Dermis blood vessel endothelial cell (primary cell): ENCODE measurements at regions not wholly inside any gene's neighbourhood (a gene's known extent, or its start where the extent isn't known, plus 50 kb on each side); places are given as distances from the start of the nearest gene placed in this dataset.
"Not testable (repeated sequence)": the region's sequence is repeated elsewhere in the genome, so short reads cannot be mapped to it uniquely, and the experiment has no call there.

Source experiments
- DNase-seq: peaks from one replicate; pipeline ENCODE4 v3.0.0; 2010

- no peak for DNase-seq
Measured at GRCh38 chr2:138906549-138906948, 126.4 kb upstream of the NXPH2 start.

GRCh38 chr2:138902239-138902871, 122.2 kb upstream of the NXPH2 start:
- no peak for DNase-seq

- DNase-seq = no peak
Measured at GRCh38 chr2:138901530-138901929, 121.3 kb upstream of the NXPH2 start.

GRCh38 chr2:138898855-138899254, 118.7 kb upstream of the NXPH2 start:
- DNase-seq = no peak

GRCh38 chr2:138897274-138897673, 117.1 kb upstream of the NXPH2 start:
- DNase-seq = no peak

- no peak for DNase-seq
Measured at GRCh38 chr2:138893746-138894145, 113.6 kb upstream of the NXPH2 start.

GRCh38 chr2:138881126-138881525, 100.9 kb upstream of the NXPH2 start:
- no peak for DNase-seq

GRCh38 chr2:138879931-138880330, 99.7 kb upstream of the NXPH2 start:
- DNase-seq = no peak

GRCh38 chr2:138877421-138877820, 97.2 kb upstream of the NXPH2 start:
- no peak for DNase-seq

GRCh38 chr2:138874251-138874650, 94.1 kb upstream of the NXPH2 start:
- DNase-seq = no peak

- DNase-seq = not testable (repeated sequence)
Measured at GRCh38 chr2:138872116-138872515, 91.9 kb upstream of the NXPH2 start.

- no peak for DNase-seq
Measured at GRCh38 chr2:138871312-138871711, 91.1 kb upstream of the NXPH2 start.

GRCh38 chr2:138867341-138867740, 87.2 kb upstream of the NXPH2 start:
- no peak for DNase-seq

GRCh38 chr2:138866797-138867196, 86.6 kb upstream of the NXPH2 start:
- no peak for DNase-seq

GRCh38 chr2:138853761-138854160, 73.6 kb upstream of the NXPH2 start:
- no peak for DNase-seq

GRCh38 chr2:138853296-138853695, 73.1 kb upstream of the NXPH2 start:
- no peak for DNase-seq

- DNase-seq = peak; percentile 40
Measured at GRCh38 chr2:138846216-138846821, 66.1 kb upstream of the NXPH2 start.

- DNase-seq = no peak
Measured at GRCh38 chr2:138842341-138842740, 62.2 kb upstream of the NXPH2 start.

GRCh38 chr2:138841459-138841858, 61.3 kb upstream of the NXPH2 start:
- no peak for DNase-seq

GRCh38 chr2:138838851-138839620, 58.8 kb upstream of the NXPH2 start:
- no peak for DNase-seq

GRCh38 chr2:138831691-138832090, 51.5 kb upstream of the NXPH2 start:
- DNase-seq = no peak

GRCh38 chr2:138831154-138831553, 51.0 kb upstream of the NXPH2 start:
- no peak for DNase-seq

GRCh38 chr2:138830547-138830946, 50.4 kb upstream of the NXPH2 start:
- no peak for DNase-seq
